Ovary (tissue), 3 donors: ENCODE measurements at regions not wholly inside any gene's neighbourhood (a gene's known extent, or its start where the extent isn't known, plus 50 kb on each side); places are given as distances from the start of the nearest gene placed in this dataset.

Source experiments
- CTCF ChIP-seq, 3 donors: fragments of 450-650 bp in 2 of 3; fragments of 200-600 bp in 1 of 3; IDR thresholded peaks; one replicate each; pipeline versions ENCODE4 v1.5.1 to v1.8.0; 2016 to 2022; ENCODE audit warnings: antibody characterized with exemption in 3 of 3, mild to moderate bottlenecking in 1 of 3
- EP300 ChIP-seq: sonication (generic); formaldehyde crosslinking; IDR thresholded peaks from one replicate; pipeline ENCODE4 v1.6.1; 2017; ENCODE audit warnings: antibody characterized with exemption
- POLR2A ChIP-seq: fragments of 450-650 bp; IDR thresholded peaks from one replicate; pipeline ENCODE4 v1.6.1; 2017; ENCODE audit warnings: antibody characterized with exemption, mild to moderate bottlenecking, moderate library complexity
- donor health status: DM: no; HTN: no; CAD: no.

GRCh38 chr21:41605934-41606285, 98.0 kb upstream of the TMPRSS2 start:
- no peak for TF ChIP-seq CTCF (IDR thresholded peaks at IDR 0.05)
- no peak for TF ChIP-seq EP300
- no peak for TF ChIP-seq POLR2A
